ENCODE measurements at regions not wholly inside any gene's neighbourhood (a gene's known extent, or its start where the extent isn't known, plus 50 kb on each side); places are given as distances from the start of the nearest gene placed in this dataset.

GRCh38 chr6:121826156-121826810 lies 390.8 kb downstream of the GJA1 start:
- TF ChIP-seq CTCF (IDR thresholded peaks at IDR 0.05) (no peak), POLR2A (IDR thresholded peaks at IDR 0.05) (no peak)

Data from thyroid gland (tissue), 4 donors.